Non-pigmented ciliary epithelial cell (primary cell): ENCODE measurements at regions not wholly inside any gene's neighbourhood (a gene's known extent, or its start where the extent isn't known, plus 50 kb on each side); places are given as distances from the start of the nearest gene placed in this dataset.

Experiments
- DNase-seq: peaks from one replicate; pipeline ENCODE4 v3.0.0-alpha.2; 2010; ENCODE audit warnings: low read depth

GRCh38 chr2:74036010-74036409 lies 51.3 kb downstream of the TET3 start:
- no peak for DNase-seq

GRCh38 chr2:74036450-74037195 lies 51.9 kb downstream of the TET3 start:
- no peak for DNase-seq

DNA sequence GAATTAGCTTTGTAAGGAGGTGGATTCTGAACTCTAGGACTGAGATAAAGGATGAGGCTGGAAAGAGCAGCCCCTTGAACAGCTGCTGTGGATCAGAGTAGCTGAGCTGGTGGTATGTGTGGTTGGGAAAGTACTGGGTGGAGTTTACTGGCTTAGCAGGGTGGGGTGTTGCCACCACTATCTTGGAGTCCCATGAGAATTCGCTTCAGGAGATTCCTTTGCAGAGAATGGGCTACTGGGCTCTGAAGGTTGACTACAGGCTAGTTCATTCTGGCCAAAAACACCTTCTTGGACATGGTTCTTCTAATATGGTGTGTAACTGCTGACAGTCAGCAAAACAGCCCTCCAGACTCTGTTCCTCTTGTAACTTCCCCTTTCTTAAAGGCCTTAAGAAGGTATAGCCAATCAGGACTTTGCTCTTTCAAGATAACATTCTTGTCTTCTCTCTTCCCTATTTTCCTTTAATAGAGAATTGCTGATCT lies 52.7 kb downstream of the TET3 start:
- DNase-seq, result no peak

GRCh38 chr2:74039611-74040010 lies 54.9 kb downstream of the TET3 start:
- DNase-seq, result no peak

DNA sequence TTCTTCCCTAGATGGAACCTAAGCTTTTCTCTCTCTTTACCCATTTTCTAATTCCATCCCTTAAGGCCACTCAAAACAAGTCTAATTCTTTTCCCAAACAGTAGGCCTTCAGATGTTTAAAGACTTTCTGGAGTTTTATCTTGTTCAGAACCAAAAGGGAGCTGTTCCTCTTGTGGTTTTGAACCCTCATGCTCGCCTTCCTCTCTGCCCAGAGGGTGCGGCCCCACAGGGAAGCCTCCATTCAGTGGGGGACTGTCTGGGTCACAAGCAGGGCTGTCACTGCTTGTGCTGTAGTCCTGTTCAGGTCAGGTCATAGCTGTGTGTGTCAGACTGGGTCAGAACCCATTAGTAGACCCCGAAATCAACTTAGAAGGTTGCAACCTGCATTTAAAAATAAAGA lies 56.5 kb downstream of the TET3 start:
- DNase-seq, result no peak

- no peak for DNase-seq
Measured at GRCh38 chr2:74041726-74042125, 57.0 kb downstream of the TET3 start.

GRCh38 chr2:74042606-74043005 lies 57.9 kb downstream of the TET3 start:
- no peak for DNase-seq

DNA sequence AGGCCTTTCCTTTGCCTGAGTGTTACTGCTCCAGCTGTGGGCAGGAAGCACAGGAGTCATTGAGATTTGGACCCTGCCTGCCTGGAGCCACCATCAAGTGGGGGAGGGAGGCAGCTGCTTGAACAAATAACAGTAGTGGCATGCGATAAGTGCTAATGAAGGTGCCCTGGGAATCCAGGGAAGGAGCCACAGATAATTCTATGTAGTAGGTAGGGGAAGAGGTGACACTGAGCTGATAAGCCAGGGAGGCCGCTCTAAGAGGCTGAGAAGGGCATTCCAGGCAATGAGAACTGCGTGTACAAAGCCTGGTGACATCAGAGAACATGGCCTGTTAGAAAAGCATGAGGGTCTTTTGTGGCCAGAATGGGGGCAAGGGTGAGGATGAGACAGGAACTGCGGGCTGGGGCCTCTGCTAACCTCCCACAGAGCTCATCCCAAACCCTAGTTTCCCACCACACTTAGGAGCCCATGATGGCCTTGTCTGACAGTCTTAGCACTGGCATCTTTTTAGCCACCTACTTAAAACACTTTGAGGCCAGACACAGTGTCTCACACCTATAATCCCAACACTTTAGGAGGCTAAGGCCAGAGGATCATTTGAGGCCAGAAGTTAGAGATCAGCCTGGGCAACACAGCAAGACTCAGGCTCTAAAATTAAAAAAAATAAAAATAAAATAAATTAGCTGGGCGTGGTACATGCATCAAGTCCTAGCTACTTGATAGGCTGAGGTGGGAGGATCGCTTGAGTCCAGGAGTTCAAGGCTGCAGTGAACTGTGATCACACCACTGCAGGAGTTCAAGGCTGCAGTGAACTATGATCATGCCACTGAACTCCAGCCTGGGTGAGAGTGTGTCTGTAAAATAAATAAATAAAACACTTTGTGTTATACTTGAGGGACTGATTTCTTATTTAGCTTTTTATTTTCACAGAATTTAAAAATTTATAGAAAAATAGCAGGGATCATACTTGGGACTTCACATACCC lies 58.9 kb downstream of the TET3 start:
- no peak for DNase-seq

DNA sequence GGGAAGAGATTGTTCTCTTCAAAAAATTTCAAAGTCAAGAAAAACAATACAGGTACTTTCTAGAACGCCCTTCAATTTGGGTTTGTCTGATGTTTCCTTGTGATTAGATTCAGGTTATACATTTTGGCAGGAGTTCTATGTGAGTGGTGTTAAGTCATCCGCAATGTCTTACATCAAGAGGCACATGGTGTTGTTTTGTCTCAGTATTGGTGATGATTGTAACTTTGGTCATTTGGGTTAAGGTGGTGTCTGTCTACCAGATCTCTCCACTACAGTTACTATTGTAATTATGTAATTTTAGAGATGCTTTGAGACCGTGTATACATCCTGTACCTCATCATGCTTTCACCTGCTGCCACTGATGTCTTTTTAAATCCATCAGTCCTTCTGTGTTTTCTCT lies 60.3 kb downstream of the TET3 start:
- no peak for DNase-seq

GRCh38 chr2:74045454-74045853 lies 60.7 kb downstream of the TET3 start:
- DNase-seq, result no peak

GRCh38 chr2:74046441-74046840 lies 61.7 kb downstream of the TET3 start:
- no peak for DNase-seq

GRCh38 chr2:74047152-74047551 lies 62.4 kb downstream of the TET3 start:
- no peak for DNase-seq

DNA sequence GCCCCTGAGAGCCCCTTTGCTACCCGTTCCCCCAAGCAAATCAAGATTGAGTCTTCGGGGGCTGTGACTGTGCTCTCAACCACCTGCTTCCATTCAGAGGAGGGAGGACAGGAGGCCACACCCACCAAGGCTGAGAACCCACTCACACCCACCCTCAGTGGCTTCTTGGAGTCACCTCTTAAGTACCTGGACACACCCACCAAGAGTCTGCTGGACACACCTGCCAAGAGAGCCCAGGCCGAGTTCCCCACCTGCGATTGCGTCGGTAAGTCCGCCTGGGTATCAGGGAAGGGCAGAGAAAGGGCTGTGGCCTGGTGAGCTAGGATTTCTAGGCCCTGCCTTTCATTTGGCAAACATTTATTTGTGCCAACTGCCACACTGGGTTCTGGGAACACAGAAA lies 63.4 kb downstream of the TET3 start:
- DNase-seq, result no peak

- no peak for DNase-seq
Measured at GRCh38 chr2:74048843-74049519, 64.3 kb downstream of the TET3 start.

DNA sequence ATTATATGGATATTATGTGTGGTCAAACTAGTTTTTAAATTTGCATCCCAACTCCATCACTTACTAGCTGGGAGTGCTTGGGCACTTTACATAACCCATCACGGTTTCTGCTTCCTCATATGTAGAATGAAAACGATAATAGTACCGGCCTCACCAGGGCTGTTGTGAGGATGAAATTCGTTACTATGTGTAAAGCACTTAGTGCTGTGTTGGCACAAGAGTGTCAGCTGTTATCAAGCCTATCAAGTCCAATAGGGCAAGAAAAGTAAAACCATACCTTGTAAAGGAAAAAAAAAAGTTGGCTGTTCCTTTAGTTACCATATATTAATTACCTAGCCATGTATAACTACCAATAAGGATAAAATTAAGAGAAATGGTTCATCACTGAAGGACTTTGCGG lies 65.4 kb downstream of the TET3 start:
- no peak for DNase-seq

- no peak for DNase-seq
Measured at GRCh38 chr2:74051504-74051903, 66.8 kb downstream of the TET3 start.

DNA sequence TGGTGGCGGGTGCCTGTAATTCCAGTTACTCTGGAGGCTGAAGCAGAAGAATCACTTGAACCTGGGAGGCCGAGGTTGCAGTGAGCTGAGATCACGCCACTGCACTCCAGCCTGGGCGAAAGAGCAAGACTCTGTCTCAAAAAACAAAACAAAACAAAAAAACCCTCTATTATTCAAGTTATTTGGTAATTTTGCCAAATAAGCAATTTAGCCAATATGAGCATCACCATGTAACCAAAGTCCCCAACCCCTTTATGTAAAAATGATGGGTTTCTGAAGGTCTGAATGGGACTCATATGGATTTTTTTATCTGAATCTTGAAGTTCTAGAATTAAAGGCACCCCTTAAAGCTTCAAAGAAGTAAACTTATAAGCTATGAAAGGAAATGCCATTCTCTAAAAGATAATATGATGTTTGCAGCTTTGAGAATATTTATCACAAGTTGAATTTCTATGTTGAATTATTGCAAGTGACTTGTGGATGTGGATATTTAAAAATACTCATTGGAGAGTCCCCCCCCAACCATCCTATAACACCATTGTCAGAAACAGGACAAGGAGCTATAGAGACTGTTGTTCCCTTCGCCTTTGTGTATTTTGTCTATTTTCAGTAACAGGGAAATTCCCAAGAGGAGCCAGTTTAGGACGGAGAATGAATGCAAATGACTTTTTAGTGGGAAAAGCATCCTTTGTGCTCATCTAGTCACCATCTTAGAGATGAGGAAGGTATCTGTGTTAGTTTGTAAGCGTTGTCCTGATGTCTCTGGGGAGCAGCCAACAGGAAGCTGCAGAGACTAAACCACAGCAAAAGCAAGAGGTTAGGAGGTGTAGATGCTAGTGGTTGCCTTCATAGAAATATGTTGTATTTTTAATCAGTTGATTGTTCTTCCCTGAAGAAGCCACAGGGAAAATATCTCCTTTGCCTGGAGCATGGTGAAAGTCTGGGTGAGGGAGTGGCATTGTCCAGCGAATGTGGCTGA lies 68.3 kb downstream of the TET3 start:
- no peak for DNase-seq

GRCh38 chr2:74053959-74054715 lies 69.4 kb downstream of the TET3 start:
- DNase-seq, result no peak

DNA sequence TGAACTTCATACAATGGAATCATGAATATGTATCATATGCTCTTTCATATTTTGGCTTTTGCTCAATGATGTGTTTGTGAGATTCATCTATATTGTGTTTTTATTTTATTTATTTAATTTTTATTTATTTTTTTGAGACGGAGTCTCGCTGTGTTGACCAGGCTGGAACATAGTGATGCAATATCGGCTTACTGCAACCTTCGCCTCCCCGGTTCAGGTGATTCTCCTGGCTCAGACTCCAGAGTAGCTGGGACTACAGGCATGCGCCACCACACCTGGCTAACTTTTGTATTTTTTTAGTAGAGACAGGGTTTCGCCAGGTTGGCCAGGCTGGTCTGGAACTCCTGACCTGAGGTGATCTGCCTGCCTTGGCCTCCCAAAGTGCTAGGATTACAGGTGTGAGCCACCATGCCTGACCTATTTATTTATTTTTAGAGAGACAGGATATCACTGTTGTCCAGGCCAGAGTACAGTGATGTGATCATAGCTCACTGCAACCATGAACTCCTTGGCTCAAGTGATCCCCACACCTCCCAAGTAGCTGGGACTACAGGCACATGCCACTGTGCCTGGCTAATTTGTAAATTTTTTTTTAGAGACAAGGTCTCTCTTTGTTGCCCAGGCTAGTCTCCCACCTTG lies 74.5 kb downstream of the TET3 start:
- DNase-seq, result no peak

DNA sequence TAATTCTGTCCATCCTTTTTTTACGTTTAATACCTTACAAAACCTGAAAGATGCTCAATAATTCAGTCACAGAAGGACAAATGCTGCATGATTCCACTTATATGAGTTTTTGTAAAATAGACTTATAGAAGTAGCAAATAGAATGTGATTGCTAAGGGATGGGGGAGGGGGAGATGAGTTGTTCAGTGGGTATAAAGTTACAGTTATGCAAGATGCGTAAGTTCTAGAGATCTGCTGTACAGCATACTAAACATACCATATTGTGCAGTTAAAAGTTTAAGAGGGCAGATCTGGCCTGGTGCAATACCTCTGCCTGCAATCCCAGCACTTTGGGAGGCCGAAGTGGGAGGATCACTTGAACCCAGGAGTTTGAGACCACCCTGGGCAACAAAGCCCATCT lies 78.8 kb downstream of the TET3 start:
- DNase-seq, result peak; percentile 26
